ENCODE measurements at regions not wholly inside any gene's neighbourhood (a gene's known extent, or its start where the extent isn't known, plus 50 kb on each side); places are given as distances from the start of the nearest gene placed in this dataset.

DNA sequence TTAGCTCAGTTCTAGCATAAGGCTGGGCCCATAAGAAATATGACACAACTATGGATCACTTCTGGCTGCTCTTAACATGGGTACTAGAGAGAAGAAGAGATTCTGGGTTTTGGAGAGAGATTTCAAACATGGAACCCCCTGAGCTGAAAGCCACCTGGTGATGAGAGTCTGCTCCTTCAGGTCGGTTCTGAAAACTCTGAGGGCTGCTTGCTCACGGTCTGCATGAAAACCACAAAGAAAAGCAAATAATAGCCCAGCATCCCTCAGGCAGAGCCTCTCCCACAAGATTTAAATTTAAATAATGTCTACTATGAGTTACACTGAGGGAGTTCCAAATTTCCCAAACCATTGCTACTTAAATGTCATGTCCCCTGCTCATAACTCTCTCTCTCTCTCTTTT lies 301.5 kb downstream of the BMP7 start:
- no peak for TF ChIP-seq CTCF (IDR thresholded peaks at IDR 0.05; ENCODE audit: borderline replicate concordance, insufficient read depth, low read depth, low read length)
- H3K4me3 ChIP-seq (ENCODE audit: low read depth, low read length), result no peak overlapping the region

DNA sequence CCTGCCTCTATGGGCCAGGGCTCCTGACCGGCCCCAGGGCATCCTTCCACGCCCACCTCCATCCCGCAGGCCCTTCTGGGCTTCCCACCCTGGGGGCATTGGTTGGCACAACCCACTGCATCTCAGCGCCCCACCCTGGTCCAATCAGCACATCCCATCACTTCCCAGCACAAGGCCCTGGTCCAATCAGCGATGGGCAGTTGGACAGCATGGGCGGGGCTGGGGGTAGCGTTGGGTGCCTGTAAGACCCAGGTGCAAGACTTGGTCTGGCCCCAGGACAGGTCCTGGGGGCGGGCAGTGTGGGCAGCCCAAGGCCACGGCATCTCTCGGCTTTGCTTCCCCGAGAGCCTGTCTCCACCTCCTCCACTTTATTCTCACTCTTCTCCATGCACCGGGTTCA lies 298.5 kb downstream of the BMP7 start:
- TF ChIP-seq CTCF (IDR thresholded peaks at IDR 0.05; ENCODE audit: borderline replicate concordance, insufficient read depth, low read depth, low read length), result no peak

GRCh38 chr20:56968376-56969048 lies 297.9 kb downstream of the BMP7 start:
- no peak overlapping the region for H3K4me3 ChIP-seq (ENCODE audit: low read depth, low read length)
- TF ChIP-seq CTCF (IDR thresholded peaks at IDR 0.05; ENCODE audit: borderline replicate concordance, insufficient read depth, low read depth, low read length), result no peak

More for the DNA sequence above, 298.5 kb downstream of the BMP7 start:
- H3K4me3 ChIP-seq (ENCODE audit: low read depth, low read length), result no peak overlapping the region

- no peak overlapping the region for H3K4me3 ChIP-seq (ENCODE audit: low read depth, low read length)
Observed at GRCh38 chr20:56974499-56975250, 291.8 kb downstream of the BMP7 start.

GRCh38 chr20:56975838-56976237 lies 290.6 kb downstream of the BMP7 start:
- H3K4me3 ChIP-seq (ENCODE audit: low read depth, low read length), result no peak overlapping the region

More at GRCh38 chr20:56974499-56975250, 291.8 kb downstream of the BMP7 start:
- peak; percentile 47; the same call in 1 of the 2 replicates for TF ChIP-seq CTCF (IDR thresholded peaks at IDR 0.05; ENCODE audit: borderline replicate concordance, insufficient read depth, low read depth, low read length)

DNA sequence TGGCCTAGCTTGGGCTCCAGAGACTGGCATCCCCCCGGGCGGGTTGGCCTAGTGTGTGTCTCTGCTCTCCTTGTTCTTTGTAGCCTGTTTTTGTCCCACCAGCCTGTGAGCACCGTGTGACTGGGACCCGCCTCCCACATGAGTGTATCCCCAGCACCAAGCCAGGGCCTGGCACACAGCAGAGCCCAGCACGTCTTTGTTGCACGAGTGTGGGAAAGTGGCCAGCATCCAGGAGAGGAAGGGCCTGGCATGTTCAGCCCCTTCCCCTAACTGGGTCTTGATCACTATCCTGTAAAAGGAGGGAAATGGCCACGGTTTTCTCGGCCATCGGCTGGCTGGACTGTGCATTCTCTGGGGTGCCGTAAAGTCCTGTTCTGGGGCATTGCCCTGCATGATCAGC lies 290.1 kb downstream of the BMP7 start:
- no peak for TF ChIP-seq CTCF (IDR thresholded peaks at IDR 0.05; ENCODE audit: borderline replicate concordance, insufficient read depth, low read depth, low read length)
- H3K4me3 ChIP-seq (ENCODE audit: low read depth, low read length), result no peak overlapping the region

More at GRCh38 chr20:56975838-56976237, 290.6 kb downstream of the BMP7 start:
- TF ChIP-seq CTCF (IDR thresholded peaks at IDR 0.05; ENCODE audit: borderline replicate concordance, insufficient read depth, low read depth, low read length), result no peak

- no peak overlapping the region for H3K4me3 ChIP-seq (ENCODE audit: low read depth, low read length)
- no peak for TF ChIP-seq CTCF (IDR thresholded peaks at IDR 0.05; ENCODE audit: borderline replicate concordance, insufficient read depth, low read depth, low read length)
Observed at GRCh38 chr20:56978475-56978874, 288.0 kb downstream of the BMP7 start.
